ENCODE measurements at regions not wholly inside any gene's neighbourhood (a gene's known extent, or its start where the extent isn't known, plus 50 kb on each side); places are given as distances from the start of the nearest gene placed in this dataset.

- TF ChIP-seq CTCF (IDR thresholded peaks at IDR 0.05 in 4 of 5, conservative IDR thresholded peaks at IDR 0.05 in 1 of 5) (no peak), POLR2A (IDR thresholded peaks at IDR 0.05) (no peak)
These were observed 196.2 kb downstream of the NPHP4 start for GRCh38 chr1:5796028-5796427.

All from gastrocnemius medialis (tissue), 4 donors.